ENCODE measurements at regions not wholly inside any gene's neighbourhood (a gene's known extent, or its start where the extent isn't known, plus 50 kb on each side); places are given as distances from the start of the nearest gene placed in this dataset.

DNA sequence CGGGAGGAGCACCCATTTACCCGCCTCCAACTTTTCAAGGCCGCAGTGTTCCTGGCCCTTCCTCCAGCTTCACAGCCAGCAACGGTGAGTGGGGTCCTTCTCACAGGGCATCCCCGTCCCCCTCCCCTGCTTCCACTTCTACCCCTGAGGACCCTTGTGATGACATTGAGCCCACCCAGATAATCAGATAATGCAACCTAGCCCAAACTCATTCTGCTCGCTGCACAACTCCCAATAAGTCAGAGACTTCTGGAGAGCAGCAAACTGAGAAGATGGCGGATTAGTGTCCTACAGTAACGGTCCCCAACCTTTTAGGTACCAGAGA is 74.5 kb downstream of the OAT start:
- Histone ChIP-seq H2AFZ (ENCODE audit: low read length) (no peak overlapping the region), H2BK5ac (ENCODE audit: insufficient read length, low read length) (no peak overlapping the region), H3K56ac (ENCODE audit: insufficient read length, low read depth, low read length) (no peak overlapping the region), H3K27ac (ENCODE audit: insufficient read length, low read depth, low read length) (no peak overlapping the region), H3K23me2 (ENCODE audit: insufficient read length, low read depth, low read length, poor library complexity, severe bottlenecking) (no peaks in the 10 kb centered on the region), H3K9me3 (ENCODE audit: control insufficient read depth, low read depth, low read length) (no peaks in the 10 kb centered on the region), H3K9ac (ENCODE audit: extremely low read depth, insufficient read length, low read length) (no peak overlapping the region), H2BK120ac (ENCODE audit: low read depth, low read length, poor library complexity, severe bottlenecking) (no peak overlapping the region), H3K4me1 (ENCODE audit: insufficient read depth, low read length) (no peaks in the 10 kb centered on the region), H3K27me3 (ENCODE audit: insufficient read depth, low read length) (no peaks in the 10 kb centered on the region), H3K79me2 (ENCODE audit: insufficient read depth, low read length) (no peaks in the 10 kb centered on the region), H3K18ac (ENCODE audit: insufficient read length, low read depth, low read length) (no peak overlapping the region), H4K91ac (ENCODE audit: insufficient read length, low read depth, low read length) (no peak overlapping the region), H3K14ac (ENCODE audit: insufficient read depth, low read length) (no peak overlapping the region), H3T11ph (ENCODE audit: low read length) (no peak overlapping the region), H4K20me1 (ENCODE audit: control insufficient read depth, insufficient read depth, insufficient read length) (no peaks in the 10 kb centered on the region), H2BK15ac (ENCODE audit: low read depth, low read length) (no peak overlapping the region), H4K5ac (ENCODE audit: insufficient read length, low read depth, low read length) (no peak overlapping the region), H3K23ac (ENCODE audit: insufficient read length, low read depth, low read length) (no peak overlapping the region), H3K4ac (ENCODE audit: low read depth, low read length) (no peak overlapping the region), H3K79me1 (ENCODE audit: insufficient read depth, low read depth, low read length, poor library complexity, severe bottlenecking) (no peaks in the 10 kb centered on the region), H3K4me2 (ENCODE audit: insufficient read depth, insufficient read length, low read length) (no peak overlapping the region), H2AK5ac (ENCODE audit: insufficient read length, low read length) (no peak overlapping the region), H2BK20ac (ENCODE audit: low read depth, low read length, poor library complexity, severe bottlenecking) (no peak overlapping the region), H2BK12ac (ENCODE audit: insufficient read length, low read depth, low read length) (no peak overlapping the region), H4K8ac (replicated peaks; ENCODE audit: insufficient read length, low read depth, low read length) (no peak overlapping the region)
- Mint-ChIP-seq H3K36me3 (ENCODE audit: insufficient read depth in 1 of 3, low read depth in 3 of 3) (no peaks in the 10 kb centered on the region), H3K27ac (no peak overlapping the region), H3K9me3 (no peaks in the 10 kb centered on the region), H3K4me1 (peaks cover 5 to 7% of the 10 kb centered on the region in 2 experiments; a peak in 3 of 4 replicates), H3K27me3 (ENCODE audit: low read depth) (peaks cover 3% of the 10 kb centered on the region), H3K4me3 (no peak overlapping the region)
- whole genome bisulfite sequencing (ENCODE audit: extremely low coverage, insufficient read length, low lambda C conversion rate): no CpG with 5 or more reads among the region's 8 CpGs
- no peak for TF ChIP-seq CTCF (conservative IDR thresholded peaks at IDR 0.05)
- no peak for DNase-seq
